ENCODE measurements at regions not wholly inside any gene's neighbourhood (a gene's known extent, or its start where the extent isn't known, plus 50 kb on each side); places are given as distances from the start of the nearest gene placed in this dataset.

DNA sequence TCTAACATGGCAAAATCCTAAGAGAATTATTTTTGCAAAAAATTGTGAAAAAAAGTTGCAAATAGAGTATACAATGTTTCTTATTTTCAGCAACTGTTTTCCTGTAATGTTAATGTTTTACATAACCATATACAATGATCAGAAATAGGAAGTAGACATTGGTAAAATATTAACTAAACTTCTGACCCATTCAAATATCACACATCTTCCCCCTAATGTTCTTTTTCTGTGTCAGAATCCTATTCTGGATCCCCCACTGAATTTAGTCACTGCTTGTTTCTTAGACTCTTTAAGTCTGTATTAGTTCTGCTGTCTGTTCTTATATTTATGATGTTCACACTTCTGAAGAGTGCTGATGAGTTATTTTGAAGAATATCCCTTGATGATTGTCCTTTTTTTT lies 62.0 kb downstream of the HFE start:
- DNase-seq (ENCODE audit: low spot score) = no peak

DNA sequence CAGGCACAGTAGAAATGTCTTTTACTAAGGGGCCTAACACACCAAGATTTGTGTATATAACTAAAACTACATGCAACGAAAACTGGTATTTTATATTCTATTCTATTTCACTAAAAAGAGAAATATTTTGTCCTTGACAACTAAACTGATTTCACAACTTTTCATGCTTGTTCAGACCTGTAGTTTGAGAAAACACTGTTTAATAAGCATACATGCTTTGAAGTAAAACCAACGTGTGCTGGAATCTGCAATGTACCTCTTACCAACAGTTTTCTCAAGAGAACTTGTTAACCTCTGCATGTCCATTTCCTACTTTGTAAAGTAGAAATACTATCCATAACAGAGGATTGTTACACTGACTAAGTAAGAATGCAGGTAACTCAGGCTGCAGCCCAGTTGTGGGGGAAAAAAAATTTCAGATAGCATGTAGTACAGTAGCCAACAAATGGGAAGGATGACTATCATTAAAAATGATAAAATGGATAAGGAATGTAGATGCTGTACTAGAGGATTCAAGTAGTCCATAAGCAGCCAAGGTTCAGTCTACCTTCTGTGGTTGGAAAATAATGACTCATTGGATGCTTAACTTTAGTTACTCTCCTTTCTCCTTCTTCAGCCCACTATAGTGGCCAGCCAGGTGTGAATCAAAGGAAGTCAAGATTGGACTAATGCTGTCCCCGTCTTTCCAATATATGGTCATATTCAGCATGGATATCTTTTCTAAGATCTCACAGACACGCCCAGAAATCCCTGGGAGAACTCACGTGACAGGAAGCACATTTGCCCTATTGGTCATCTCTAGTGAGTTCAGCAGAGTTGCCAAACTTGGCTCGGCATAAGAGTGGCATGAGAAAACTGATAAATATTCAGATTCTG lies 65.2 kb downstream of the HFE start:
- DNase-seq (ENCODE audit: low spot score) = no peak

DNA sequence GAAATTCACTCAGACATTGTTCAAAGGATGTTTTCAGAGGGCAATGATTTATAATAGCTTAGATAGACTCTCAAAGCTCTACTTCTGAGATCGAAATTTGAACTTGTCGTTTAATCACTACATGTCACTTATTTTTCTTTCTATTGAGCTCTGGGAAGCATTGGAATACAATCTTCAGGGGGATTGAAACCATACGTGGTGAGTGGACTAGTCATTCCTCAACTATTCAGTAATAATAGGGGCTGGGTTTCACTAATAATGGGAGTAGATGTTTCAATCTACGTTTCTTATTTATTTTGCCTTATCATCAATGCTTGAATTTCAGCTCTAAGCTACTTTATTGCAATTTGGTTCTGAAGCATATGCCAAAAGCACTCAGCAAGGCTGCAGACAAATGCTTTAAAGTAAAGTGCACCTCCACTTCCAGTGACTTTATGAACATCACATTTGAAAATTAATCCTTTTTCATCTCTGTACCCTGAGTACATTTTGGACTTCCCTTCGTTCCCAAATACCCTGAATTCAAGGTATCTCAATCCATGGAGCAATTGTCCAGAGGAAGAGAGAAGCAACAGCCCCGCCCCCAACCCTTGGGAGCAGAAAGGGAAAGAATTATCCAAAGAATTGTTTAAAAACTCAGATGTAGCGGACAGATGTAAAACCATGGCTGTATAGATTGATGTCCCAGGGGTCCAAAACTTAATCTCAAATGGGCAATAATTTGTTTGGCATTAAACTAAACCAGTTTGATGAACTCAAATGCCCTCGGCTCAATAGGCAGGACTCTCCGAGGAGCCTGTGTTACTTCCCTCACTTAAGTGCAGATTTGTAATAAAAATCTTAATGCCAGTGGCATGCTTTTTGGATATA lies 68.1 kb downstream of the HFE start:
- peak; percentile 62 for DNase-seq (ENCODE audit: low spot score)

DNA sequence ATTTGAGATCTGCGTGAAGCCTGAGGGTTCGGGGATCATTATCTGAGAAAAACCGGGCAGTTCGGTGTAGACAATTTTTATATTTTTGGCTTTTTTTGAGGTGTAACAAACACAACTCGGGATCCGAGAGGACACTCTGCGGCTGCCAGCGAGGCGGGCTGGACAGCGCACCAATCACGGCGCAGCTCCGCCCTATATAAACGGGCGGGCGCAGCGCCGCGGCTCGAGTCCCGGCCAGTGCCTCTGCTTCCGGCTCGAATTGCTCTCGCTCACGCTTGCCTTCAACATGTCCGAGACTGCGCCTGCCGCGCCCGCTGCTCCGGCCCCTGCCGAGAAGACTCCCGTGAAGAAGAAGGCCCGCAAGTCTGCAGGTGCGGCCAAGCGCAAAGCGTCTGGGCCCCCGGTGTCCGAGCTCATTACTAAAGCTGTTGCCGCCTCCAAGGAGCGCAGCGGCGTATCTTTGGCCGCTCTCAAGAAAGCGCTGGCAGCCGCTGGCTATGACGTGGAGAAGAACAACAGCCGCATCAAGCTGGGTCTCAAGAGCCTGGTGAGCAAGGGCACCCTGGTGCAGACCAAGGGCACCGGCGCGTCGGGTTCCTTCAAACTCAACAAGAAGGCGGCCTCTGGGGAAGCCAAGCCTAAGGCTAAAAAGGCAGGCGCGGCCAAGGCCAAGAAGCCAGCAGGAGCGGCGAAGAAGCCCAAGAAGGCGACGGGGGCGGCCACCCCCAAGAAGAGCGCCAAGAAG lies 69.0 kb downstream of the HFE start:
- peak; percentile 91 for DNase-seq (ENCODE audit: low spot score)

DNA sequence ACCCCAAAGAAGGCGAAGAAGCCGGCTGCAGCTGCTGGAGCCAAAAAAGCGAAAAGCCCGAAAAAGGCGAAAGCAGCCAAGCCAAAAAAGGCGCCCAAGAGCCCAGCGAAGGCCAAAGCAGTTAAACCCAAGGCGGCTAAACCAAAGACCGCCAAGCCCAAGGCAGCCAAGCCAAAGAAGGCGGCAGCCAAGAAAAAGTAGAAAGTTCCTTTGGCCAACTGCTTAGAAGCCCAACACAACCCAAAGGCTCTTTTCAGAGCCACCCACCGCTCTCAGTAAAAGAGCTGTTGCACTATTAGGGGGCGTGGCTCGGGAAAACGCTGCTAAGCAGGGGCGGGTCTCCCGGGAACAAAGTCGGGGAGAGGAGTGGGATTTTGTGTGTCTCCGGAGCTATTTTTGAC lies 69.6 kb downstream of the HFE start:
- DNase-seq (ENCODE audit: low spot score) = peak; percentile 49

DNA sequence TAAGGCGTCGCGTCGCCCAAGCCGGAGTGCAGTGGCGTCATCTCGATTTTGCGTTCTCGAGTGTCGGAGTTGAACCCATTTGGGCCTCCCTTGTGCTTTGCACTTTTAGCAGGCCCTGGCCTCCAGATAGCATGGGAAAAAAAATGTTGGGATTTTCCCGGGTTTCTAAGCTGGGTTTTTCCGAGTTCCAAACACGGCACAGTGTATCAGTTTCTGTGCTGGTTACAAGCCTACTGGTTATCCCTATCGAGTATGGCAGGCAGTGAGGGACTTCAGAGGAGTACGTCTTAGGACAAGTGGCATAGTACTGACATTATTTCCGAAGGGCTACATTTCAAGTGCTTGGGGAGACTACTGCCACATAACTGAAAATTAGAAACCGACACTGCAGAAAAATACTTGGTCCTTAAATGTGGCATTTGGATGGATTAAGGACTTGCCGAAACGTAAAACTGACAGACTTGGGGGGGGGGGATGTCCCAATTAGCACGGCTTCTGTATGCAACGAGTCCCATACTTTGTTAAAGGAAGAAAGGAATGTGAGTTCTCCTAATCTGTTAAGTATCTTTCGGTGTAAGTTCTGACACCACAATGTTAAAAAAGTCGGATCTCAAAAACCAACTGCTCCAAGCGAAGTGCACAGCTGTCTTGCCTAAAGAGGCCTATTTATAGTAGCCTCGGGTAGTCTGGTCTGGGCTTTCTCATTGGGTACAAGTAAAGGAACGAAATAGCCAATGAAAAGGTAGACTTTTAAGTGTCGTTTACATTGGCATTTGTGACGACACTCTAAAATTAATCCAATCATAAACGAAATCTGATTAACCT lies 70.2 kb downstream of the HFE start:
- DNase-seq (ENCODE audit: low spot score) = no peak

DNA sequence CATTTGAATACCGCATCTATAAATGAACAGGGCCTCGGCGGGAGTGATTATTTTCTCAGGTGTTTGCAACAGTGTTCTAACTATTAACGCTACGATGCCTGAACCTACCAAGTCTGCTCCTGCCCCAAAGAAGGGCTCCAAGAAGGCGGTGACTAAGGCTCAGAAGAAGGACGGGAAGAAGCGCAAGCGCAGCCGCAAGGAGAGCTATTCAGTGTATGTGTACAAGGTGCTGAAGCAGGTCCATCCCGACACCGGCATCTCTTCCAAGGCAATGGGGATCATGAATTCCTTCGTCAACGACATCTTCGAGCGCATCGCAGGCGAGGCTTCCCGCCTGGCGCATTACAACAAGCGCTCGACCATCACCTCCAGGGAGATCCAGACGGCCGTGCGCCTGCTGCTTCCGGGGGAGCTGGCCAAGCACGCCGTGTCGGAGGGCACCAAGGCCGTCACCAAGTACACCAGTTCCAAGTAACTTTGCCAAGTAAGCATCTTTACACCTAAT lies 70.9 kb downstream of the HFE start:
- DNase-seq (ENCODE audit: low spot score) = peak; percentile 100

DNA sequence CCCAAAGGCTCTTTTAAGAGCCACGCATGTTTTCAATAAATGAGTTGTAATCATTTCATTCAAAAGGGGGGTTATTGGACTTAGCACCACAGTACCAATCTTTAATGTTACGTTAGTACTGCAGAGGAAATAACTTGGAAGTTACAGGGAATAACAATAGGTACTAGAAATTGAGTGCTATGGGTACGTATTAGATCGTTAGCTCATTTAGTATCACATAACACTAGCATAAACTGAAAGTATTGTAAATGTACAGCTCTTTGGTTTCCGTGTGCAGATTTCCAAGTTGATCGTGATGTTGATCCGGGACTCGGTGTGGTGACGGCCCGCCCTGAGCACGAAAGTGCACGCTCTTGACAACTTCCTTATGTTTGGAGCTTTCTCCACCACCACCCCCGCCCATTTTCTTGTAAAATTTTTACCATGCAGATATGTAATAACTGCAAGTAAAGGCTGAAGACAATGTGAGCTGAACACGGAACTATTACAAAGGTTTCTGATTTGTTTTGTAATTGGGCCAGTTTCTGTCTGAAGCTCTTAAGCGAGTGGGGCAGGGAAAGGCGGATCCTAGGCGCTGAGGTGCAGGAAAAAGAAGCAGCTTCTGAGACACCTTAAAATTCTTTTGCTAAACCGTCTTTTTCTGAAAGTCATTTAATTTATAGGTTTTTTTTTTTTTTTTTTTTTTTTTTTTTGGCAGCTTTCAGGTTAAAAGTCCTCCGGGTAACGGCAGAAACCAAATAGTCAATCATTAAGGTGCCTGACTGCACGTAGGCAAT lies 71.5 kb downstream of the HFE start:
- DNase-seq (ENCODE audit: low spot score) = peak; percentile 63

DNA sequence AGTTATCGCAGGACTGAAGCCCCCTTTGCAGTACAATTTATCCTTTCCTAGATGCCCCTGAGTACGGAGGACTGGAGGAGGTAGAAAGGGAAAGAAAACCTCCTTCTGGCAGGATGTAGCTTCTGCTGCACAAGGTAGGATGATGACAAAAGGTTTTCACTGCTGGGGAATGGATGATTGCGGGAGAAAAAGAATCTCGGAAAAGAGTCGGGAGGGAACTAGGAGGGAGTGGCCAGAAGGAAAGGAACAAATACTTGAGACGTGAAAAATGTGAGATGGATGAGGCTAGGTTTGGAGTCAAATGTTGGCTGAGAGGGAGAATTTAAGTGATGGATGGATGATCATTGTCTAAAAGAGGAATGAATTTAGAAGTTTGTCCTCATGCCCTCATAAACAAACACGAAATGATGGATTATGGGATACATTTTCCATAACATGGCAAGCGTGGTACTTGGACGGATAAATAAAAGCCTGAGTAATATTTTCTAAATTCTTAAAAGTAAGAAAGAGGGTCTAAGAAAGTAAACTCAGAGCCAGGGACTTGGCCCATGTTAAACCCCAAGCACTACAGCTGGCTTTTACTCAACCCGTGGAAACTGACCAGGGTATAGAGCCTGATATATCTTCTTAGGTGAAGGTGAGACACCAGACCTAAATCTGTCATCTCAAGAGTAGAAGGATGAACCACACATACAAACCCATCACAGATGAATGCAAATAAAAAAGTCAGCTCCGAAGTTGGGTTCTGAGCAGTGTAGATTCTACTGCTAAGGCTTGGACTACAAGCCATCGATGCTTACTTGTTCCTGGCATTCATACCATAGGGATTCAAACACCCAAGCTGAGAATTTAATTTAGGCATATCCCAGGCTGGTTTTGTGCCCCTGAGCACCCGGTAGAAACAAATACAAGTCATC lies 72.4 kb downstream of the HFE start:
- no peak for DNase-seq (ENCODE audit: low spot score)

DNA sequence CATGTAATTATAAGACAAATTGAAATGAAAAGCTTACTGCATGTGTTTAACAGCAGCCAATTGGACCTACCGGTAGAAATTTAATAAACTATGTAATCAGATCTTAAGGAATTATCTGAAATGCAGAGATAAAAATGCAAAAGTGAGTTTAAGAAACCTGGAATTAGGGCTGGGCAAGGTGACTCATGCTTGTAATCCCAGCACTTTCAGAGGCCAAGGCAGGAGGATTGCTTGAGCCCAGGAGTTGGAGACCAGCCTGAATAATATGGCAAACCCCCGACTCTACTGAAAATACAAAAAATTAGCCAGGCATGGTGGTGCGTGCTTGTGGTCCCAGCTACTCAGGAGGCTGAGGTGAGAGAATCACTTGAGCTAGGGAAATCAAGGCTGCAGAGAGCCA lies 74.1 kb downstream of the HFE start:
- no peak for DNase-seq (ENCODE audit: low spot score)

DNA sequence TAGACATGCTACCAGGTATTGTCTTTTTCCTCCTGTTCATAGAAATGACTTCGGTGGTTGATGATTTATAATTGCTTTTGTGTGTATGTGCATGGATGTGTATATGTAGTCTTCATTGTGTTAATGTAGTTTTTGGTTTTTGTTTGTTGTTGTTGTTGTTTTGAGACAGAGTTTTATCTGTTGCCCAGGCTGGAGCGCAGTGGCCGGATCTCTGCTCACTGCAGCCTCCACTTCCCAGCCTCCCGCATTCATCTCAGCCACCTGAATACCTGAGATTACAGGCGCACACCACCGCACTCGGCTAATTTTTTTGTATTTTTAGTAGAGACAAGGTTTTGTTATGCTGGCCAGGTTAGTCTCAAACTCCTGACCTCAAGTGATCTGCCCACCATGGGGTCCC lies 75.2 kb downstream of the HFE start:
- no peak for DNase-seq (ENCODE audit: low spot score)

DNA sequence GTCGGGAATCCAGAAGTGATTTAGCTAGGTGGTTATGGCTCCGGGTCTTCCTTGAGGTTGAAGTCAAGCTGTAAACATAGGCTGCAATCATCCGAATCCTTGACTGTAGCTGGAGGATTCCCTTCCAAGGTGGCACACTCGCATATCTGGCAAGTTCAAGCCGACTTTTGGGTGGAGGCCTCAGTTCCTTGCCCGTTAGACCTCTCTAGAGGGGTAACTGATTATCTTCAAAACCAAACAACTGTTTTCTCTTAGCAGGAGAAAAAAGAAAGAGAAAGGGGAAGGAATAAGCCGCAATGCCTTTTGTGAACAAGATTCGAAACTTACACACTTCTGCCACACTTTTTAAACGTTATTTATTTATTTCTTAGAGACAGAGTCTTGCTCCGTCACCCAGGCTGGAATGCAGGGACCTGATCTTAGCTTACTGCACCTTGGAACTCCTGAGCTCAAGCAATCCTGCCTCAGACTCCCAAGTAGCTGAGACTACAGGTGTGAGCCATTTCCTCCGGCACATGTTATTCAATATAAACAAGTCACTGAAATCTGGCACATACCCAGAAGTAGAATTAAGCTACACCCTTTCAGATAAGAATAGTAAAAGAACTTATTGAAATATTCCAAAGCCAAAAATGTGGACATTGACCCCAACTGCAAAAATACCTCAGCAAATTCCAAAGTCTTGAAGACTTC lies 76.3 kb downstream of the HFE start:
- DNase-seq (ENCODE audit: low spot score) = no peak

DNA sequence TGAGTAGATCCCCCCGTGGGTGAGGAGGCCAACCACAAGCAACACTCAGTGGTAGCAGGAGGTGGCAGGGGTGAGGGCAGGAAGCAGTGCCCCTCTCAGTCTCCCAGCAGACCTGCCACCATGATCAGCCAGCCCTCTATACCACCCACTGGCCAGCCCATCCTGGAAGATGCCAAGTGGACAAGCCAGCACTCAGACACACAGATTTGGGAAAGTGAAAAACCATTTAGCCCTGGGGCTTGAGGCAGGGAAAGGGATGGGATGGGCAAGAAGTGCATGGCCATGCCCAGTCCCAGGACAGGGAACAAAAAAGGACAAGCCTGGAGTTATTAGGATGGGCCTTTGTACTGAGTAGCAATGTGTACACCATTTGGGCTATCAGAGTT lies 76.9 kb downstream of the HFE start:
- no peak for DNase-seq (ENCODE audit: low spot score)

DNA sequence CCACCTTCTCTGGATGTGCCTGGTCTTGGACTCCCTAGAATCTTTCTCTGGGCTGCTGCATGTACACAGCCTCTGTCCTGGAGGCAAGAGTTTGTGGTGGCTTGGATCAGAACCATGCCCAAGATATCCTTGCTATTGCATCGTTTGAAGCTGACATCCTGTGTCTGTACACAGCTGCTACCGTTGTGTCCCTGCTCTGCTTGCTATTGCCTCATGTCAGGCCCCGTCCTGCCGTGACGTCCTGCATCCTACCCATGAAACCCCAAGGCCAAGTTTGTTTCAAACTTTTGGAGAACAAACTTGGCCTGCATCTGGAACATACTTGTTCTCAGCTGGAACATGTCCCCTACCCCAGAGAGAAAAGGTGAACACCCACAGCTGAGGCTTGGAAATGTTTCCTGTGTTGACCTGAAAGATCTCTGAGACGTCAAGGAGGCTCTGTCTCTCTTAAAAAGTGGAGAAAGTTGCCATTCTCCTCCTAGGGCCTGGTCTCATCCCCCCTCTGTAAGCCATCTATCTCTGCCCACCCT lies 78.1 kb downstream of the HFE start:
- no peak for DNase-seq (ENCODE audit: low spot score)

DNA sequence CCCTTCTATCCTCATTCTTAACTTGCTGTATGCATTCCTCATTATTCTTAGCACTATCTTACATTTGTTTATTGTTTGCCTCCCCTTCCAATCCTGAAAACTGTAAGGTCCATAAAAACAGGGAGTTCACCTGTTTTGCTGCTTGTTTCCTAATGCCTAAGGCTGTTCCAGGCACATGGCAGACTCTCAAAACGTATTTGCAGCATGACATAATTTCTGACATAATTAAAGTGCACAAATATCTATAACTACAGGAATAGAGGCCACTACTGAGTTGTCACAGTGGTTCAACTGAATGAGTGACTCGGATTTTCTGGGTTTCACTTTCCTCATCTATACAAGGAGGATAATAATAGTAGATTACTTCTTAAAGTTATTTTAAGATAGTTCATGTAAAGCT lies 83.0 kb downstream of the HFE start:
- no peak for DNase-seq (ENCODE audit: low spot score)

DNA sequence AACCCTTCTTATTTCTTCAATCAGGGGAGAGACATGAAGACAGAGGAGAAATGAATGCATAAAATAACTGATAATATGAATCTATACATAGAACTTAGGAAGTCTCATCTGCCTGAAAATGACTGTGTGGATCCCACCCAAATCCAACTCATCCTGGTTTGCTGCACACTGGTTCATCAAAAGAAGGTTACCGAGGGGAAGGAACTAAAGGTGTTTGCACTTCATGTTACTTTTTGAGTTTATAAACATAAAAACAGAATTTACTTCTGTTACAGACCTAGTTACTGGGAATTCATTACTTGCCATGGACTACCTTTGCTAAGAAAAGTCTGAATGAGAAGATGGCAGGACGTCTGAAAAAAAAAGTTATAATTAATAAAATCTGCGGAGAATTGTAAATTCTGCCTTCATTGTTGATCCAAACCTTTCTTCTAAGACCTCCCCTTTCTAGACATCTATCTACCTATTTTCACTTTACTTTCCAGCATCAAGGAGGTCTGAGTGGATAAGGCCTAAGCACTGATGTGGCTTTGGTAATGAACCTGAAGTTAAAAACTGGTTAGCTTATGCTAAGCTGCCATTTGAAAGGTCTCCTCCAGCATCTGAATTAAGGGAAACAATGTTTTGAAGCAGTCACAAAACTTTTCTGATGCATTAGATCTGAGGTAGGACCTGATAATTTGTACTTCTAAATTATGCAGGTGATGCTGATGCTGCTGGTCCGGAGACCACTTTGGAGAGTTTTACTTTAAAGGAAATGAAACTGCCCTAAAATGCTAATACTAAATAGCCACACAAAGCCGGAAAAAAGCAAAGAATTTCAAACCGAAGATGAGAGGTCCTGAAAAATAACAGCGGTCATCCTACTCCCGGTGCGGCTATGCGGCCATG lies 84.0 kb downstream of the HFE start:
- no peak for DNase-seq (ENCODE audit: low spot score)

DNA sequence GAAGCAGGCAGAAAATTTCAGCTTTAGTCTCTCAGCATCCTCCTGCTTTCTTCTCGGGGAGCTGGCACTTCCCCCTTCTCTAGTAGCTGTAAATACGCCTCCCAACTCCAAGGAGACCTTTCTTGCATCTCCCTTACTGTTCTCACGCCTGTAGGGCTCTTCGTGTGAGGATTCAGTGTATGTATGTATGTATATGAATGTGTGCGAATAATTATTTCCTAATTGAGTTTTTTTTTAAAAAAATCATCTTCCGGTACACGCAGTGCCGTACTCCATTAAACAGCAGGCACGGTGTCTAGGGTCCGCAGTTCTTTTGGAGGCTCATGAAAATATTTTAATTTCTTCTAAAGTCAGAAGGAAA lies 85.4 kb downstream of the HFE start:
- peak; percentile 73 for DNase-seq (ENCODE audit: low spot score)

DNA sequence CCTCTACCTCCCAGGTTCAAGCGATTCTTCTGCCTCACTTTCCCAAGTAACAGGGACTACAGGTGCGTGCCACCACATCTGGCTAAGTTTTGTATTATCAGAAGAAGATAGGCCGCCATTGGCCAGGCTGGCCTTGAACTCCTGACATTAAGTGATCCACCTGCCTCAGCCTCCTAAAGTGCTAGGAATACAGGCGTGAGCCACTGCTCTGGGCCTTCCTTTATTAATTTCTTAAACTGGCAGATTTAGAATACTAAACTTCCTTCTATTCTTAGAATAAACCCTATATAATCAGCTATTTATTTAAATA lies 86.6 kb downstream of the HFE start:
- no peak for DNase-seq (ENCODE audit: low spot score)
